HepG2 (cell line): ENCODE measurements at regions not wholly inside any gene's neighbourhood (a gene's known extent, or its start where the extent isn't known, plus 50 kb on each side); places are given as distances from the start of the nearest gene placed in this dataset.

ENCODE experiments used
- ATAC-seq: fragments of 200-7000 bp; cut with Tn5 transposase; 3 replicates; pipeline ENCODE4 v1.9.1; 2020; ENCODE audit warnings: mild to moderate bottlenecking, moderate library complexity
- BruUV-seq: library from RNA; stranded (reverse); fragments of 400-500 nt; replicated peaks from 2 replicates; lab custom pipeline; 2021; lab: Mats Ljungman, UMichigan
- CTCF ChIA-PET: fragments of 300-600 bp; formaldehyde crosslinking; extraction: SDS; loops from one replicate; lab custom pipeline; 2021; ENCODE audit warnings: low total read pairs, inconsistent platforms, low intra/inter-chr PET ratio; lab: Yijun Ruan, JAX
- POLR2A ChIA-PET: fragments of 350-600 bp; sonication (Branson Sonifier 250); formaldehyde crosslinking; loops from one replicate; lab custom pipeline; 2020; ENCODE audit warnings: antibody characterized with exemption, inconsistent platforms; lab: Yijun Ruan, JAX
- DNase-seq: peaks from one replicate; pipeline ENCODE4 v3.0.0-alpha.2; 2015; ENCODE audit warnings: low spot score
- FAIRE-seq: peaks from 3 replicates; lab custom pipeline; 2011; peaks lifted over from hg19 to GRCh38; lab: Jason Lieb, UNC
- H2AFZ ChIP-seq: one replicate; pipeline ENCODE4 v1.6.1; 2011; ENCODE audit warnings: low read length, inconsistent platforms
- H3K27ac ChIP-seq: fragments of 300-600 bp; 3 replicates; pipeline ENCODE4 v1.8.0; 2011; ENCODE audit warnings: mixed run types, mild to moderate bottlenecking, mixed read lengths, low read length, inconsistent platforms; ENCODE audit not compliant: insufficient read depth; ENCODE audit errors: extremely low read length
- H3K27me3 ChIP-seq, 2 experiments: fragments of 200-600 bp in 1 of 2; 2 replicates in 1 of 2; 3 replicates in 1 of 2; pipeline versions ENCODE4 v1.6.0 to v1.8.0; 2011; ENCODE audit warnings: low read length in 2 of 2, mild to moderate bottlenecking in 2 of 2, moderate library complexity in 2 of 2, inconsistent platforms in 1 of 2; ENCODE audit not compliant: insufficient read depth in 2 of 2, control insufficient read depth in 1 of 2
- H3K36me3 ChIP-seq, 2 experiments: fragments of 200-600 bp in 1 of 2; replicated peaks in 1 of 2; 2 replicates in 1 of 2; 3 replicates in 1 of 2; pipeline versions ENCODE4 v1.5.1 to v1.8.0; 2011; ENCODE audit warnings: low read length in 2 of 2, inconsistent platforms in 1 of 2; ENCODE audit not compliant: insufficient read depth in 2 of 2, control insufficient read depth in 1 of 2
- H3K4me1 ChIP-seq: 2 replicates; pipeline ENCODE4 v1.5.1; 2012; ENCODE audit warnings: low read length, inconsistent platforms; ENCODE audit not compliant: insufficient read depth
- H3K4me2 ChIP-seq: 2 replicates; pipeline ENCODE4 v1.6.0; 2011; ENCODE audit warnings: low read depth, low read length, inconsistent platforms
- H3K4me3 ChIP-seq, 3 experiments: fragments of 200-600 bp in 1 of 3; sonication (generic), shearing (Covaris generic) in 1 of 3; replicated peaks in 1 of 3; 2 replicates each; pipeline ENCODE4 v1.5.1; 2011 to 2016; ENCODE audit warnings: low read length in 3 of 3, inconsistent platforms in 2 of 3, low read depth in 2 of 3, mild to moderate bottlenecking in 2 of 3, control low read depth in 1 of 3, mixed read lengths in 1 of 3; ENCODE audit not compliant: insufficient read depth in 1 of 3
- H3K79me2 ChIP-seq: one replicate; pipeline ENCODE4 v1.6.1; 2011; ENCODE audit warnings: low read length, inconsistent platforms; ENCODE audit not compliant: insufficient read depth
- H3K9ac ChIP-seq: 2 replicates; pipeline ENCODE4 v1.6.0; 2011; ENCODE audit warnings: mild to moderate bottlenecking, low read depth, low read length, inconsistent platforms; ENCODE audit not compliant: insufficient read depth
- H3K9me3 ChIP-seq: 2 replicates; pipeline ENCODE4 v1.5.1; 2012; ENCODE audit warnings: mild to moderate bottlenecking, low read length
- H4K20me1 ChIP-seq: 2 replicates; pipeline ENCODE4 v1.6.0; 2011; ENCODE audit warnings: inconsistent platforms, mild to moderate bottlenecking, low read length, moderate library complexity; ENCODE audit not compliant: insufficient read depth
- AGO1 ChIP-seq: fragments of 200-400 bp; formaldehyde crosslinking; IDR thresholded peaks from 2 replicates; pipeline ENCODE4 v1.6.1; 2017; ENCODE audit warnings: mild to moderate bottlenecking, low read depth, low read length, moderate library complexity; ENCODE audit not compliant: poor library complexity, severe bottlenecking
- CCAR2 ChIP-seq: fragments of 200-400 bp; formaldehyde crosslinking; optimal IDR thresholded peaks from 2 replicates; pipeline ENCODE3; 2018; ENCODE audit warnings: low read depth, mild to moderate bottlenecking, low read length, moderate library complexity
- CHCHD3 ChIP-seq: sonication (generic); formaldehyde crosslinking; IDR thresholded peaks from 2 replicates; pipeline ENCODE4 v1.8.0; 2022; ENCODE audit warnings: mild to moderate bottlenecking, missing genetic modification reagents, moderate library complexity
- DMAP1 ChIP-seq: IDR thresholded peaks from 2 replicates; pipeline ENCODE4 v1.6.1; 2016
- ESRRA ChIP-seq: sonication (generic); formaldehyde crosslinking; IDR thresholded peaks from 2 replicates; pipeline ENCODE4 v1.5.1; 2020; ENCODE audit warnings: mild to moderate bottlenecking, low read depth, missing genetic modification reagents
- FOXA3 ChIP-seq: IDR thresholded peaks from 2 replicates; pipeline ENCODE4 v1.6.1; 2016; ENCODE audit warnings: missing genetic modification reagents, missing compliant biosample characterization
- GABPA ChIP-seq, 2 experiments: IDR thresholded peaks; 2 replicates each; pipeline ENCODE4 v1.6.1; 2011 to 2016; ENCODE audit warnings: low read depth in 2 of 2, low read length in 1 of 2, missing biosample characterization in 1 of 2, missing genetic modification characterization in 1 of 2
- NAIF1 ChIP-seq: sonication (generic); formaldehyde crosslinking; IDR thresholded peaks from 2 replicates; pipeline ENCODE4 v1.5.0; 2020; ENCODE audit warnings: mild to moderate bottlenecking, missing genetic modification reagents, borderline replicate concordance
- SRY ChIP-seq: sonication (generic); formaldehyde crosslinking; IDR thresholded peaks from 2 replicates; pipeline ENCODE4 v1.8.0; 2022; ENCODE audit warnings: mild to moderate bottlenecking, missing genetic modification reagents
- TBP ChIP-seq: sonication (generic); formaldehyde crosslinking; IDR thresholded peaks from 2 replicates; pipeline ENCODE4 v1.5.0; 2020; ENCODE audit warnings: missing genetic modification reagents
- WIZ ChIP-seq: sonication (generic); formaldehyde crosslinking; IDR thresholded peaks from 2 replicates; pipeline ENCODE4 v1.5.1; 2020; ENCODE audit warnings: mild to moderate bottlenecking, missing genetic modification reagents
- ZBTB3 ChIP-seq: sonication (generic); formaldehyde crosslinking; IDR thresholded peaks from 2 replicates; pipeline ENCODE4 v1.4.0; 2020; ENCODE audit warnings: low read depth, mild to moderate bottlenecking, moderate library complexity, missing genetic modification reagents, borderline replicate concordance
- ZFP37 ChIP-seq: sonication (generic); formaldehyde crosslinking; IDR thresholded peaks from 2 replicates; pipeline ENCODE4 v1.4.0; 2020; ENCODE audit warnings: missing genetic modification reagents, borderline replicate concordance
- ZKSCAN1 ChIP-seq: fragments of 150-350 bp; IDR thresholded peaks from 2 replicates; pipeline ENCODE4 v1.6.1; 2014; ENCODE audit warnings: low read length
- ZNF124 ChIP-seq: sonication (generic); formaldehyde crosslinking; IDR thresholded peaks from 2 replicates; pipeline ENCODE4 v1.4.0; 2020; ENCODE audit warnings: missing genetic modification reagents
- ZNF337 ChIP-seq: sonication (generic); formaldehyde crosslinking; IDR thresholded peaks from 2 replicates; pipeline ENCODE4 v1.5.1; 2020; ENCODE audit warnings: missing genetic modification reagents, low read depth, mild to moderate bottlenecking, borderline replicate concordance
- ZNF432 ChIP-seq: sonication (generic); formaldehyde crosslinking; IDR thresholded peaks from 2 replicates; pipeline ENCODE4 v1.5.0; 2020; ENCODE audit warnings: missing genetic modification reagents, mild to moderate bottlenecking, borderline replicate concordance
- ZNF44 ChIP-seq: sonication (generic); formaldehyde crosslinking; IDR thresholded peaks from 2 replicates; pipeline ENCODE4 v1.5.1; 2020; ENCODE audit warnings: mild to moderate bottlenecking, missing genetic modification reagents
- ZNF724P ChIP-seq: sonication (generic); formaldehyde crosslinking; IDR thresholded peaks from 2 replicates; pipeline ENCODE4 v1.8.0; 2022; ENCODE audit warnings: missing genetic modification reagents, borderline replicate concordance
- WGBS: methylation state at CpG from one replicate; pipeline ENCODE4 v1.1.6; 2017; ENCODE audit warnings: low lambda C conversion rate; 5-methylcytosine and 5-hydroxymethylcytosine counted together
- in situ Hi-C: cut with HindIII; loops from 2 replicates; pipeline ENCODE4 v1.10.0; 2017; ENCODE audit warnings: low pct_unique_long_range_greater_than_20kb; ENCODE audit not compliant: extremely low pct_ligation_motif_present
- intact Hi-C: fragments of 100-400 bp; cut with micrococcal nuclease; formaldehyde crosslinking; loops from one replicate; pipeline ENCODE4 v1.10.0; 2022; ENCODE audit not compliant: unreplicated experiment

GRCh38 chr7:136167991-136168390 lies 190.8 kb upstream of the MTPN start:
- H3K79me2 ChIP-seq: no peaks in the 10 kb centered on the region
- H3K4me3 ChIP-seq: no peak overlapping the region
- H3K9me3 ChIP-seq: no peaks in the 10 kb centered on the region
- no peak overlapping the region for H3K27ac ChIP-seq
- no peak for TF ChIP-seq ZBTB3 (CRISPR knock-in tag)
- TF ChIP-seq AGO1: no peak
- TF ChIP-seq CHCHD3 (CRISPR knock-in tag): no peak
- TF ChIP-seq ZNF432 (CRISPR knock-in tag): no peak
- TF ChIP-seq WIZ (CRISPR knock-in tag): no peak
- TF ChIP-seq ZNF337: no peak
- no peak for TF ChIP-seq ESRRA (CRISPR knock-in tag)
- no peak overlapping the region for H3K4me2 ChIP-seq
- FAIRE-seq: no peak
- DNase-seq: no peak
- WGBS: 1% methylated on average over 4 of the region's 4 CpGs
- ATAC-seq: no peak
- no peak overlapping the region for H3K9ac ChIP-seq
- intact Hi-C loops (no loop called here), in situ Hi-C loops (no loop called here)
- H3K27me3 ChIP-seq: no peaks in the 10 kb centered on the region
- no peaks in the 10 kb centered on the region for H4K20me1 ChIP-seq
- POLR2A ChIA-PET: no interaction called here
- CTCF ChIA-PET: no interaction called here
- H3K36me3 ChIP-seq: no peaks in the 10 kb centered on the region
- no peaks in the 10 kb centered on the region for H3K4me1 ChIP-seq
- no TSS peak for BruUV-seq
- no peak overlapping the region for H2AFZ ChIP-seq

- BruUV-seq: no TSS peak
- H3K27me3 ChIP-seq: no peaks in the 10 kb centered on the region
- no peaks in the 10 kb centered on the region for H4K20me1 ChIP-seq
- H3K4me3 ChIP-seq: no peak overlapping the region
- H3K9me3 ChIP-seq: no peaks in the 10 kb centered on the region
- H3K4me1 ChIP-seq: no peaks in the 10 kb centered on the region
- H3K36me3 ChIP-seq: no peaks in the 10 kb centered on the region
- DNase-seq (no peak), ATAC-seq (no peak), FAIRE-seq (no peak)
- no peak for TF ChIP-seq GABPA (IDR thresholded peaks at IDR 0.05; ENCODE audit: low read depth, low read length)
- no peak for TF ChIP-seq GABPA (CRISPR knock-in tag; IDR thresholded peaks at IDR 0.05; ENCODE audit: low read depth)
- TF ChIP-seq NAIF1 (CRISPR knock-in tag): no peak
- no peak for TF ChIP-seq TBP (CRISPR knock-in tag)
- no peak for TF ChIP-seq DMAP1
- TF ChIP-seq ZFP37 (CRISPR knock-in tag): no peak
- TF ChIP-seq ZNF124: no peak
- TF ChIP-seq ZKSCAN1: no peak
- TF ChIP-seq SRY (CRISPR knock-in tag): no peak
- TF ChIP-seq ZNF724P (CRISPR knock-in tag): no peak
- TF ChIP-seq CCAR2: no peak
- TF ChIP-seq FOXA3 (CRISPR knock-in tag): no peak
- TF ChIP-seq ZNF44 (CRISPR knock-in tag): no peak
- ChIA-PET CTCF (no interaction called here), POLR2A (no interaction called here)
- 0% methylated on average over 1 of the region's 1 CpG for WGBS
- H3K4me2 ChIP-seq: no peak overlapping the region
- no peak overlapping the region for H3K9ac ChIP-seq
- H3K27ac ChIP-seq: no peak overlapping the region
- H3K79me2 ChIP-seq: no peaks in the 10 kb centered on the region
- H2AFZ ChIP-seq: no peak overlapping the region
- in situ Hi-C loops: no loop called here
- intact Hi-C loops: no loop called here
Observed at GRCh38 chr7:136166521-136166920, 189.4 kb upstream of the MTPN start.
